HEK293T (cell line): ENCODE measurements at regions not wholly inside any gene's neighbourhood (a gene's known extent, or its start where the extent isn't known, plus 50 kb on each side); places are given as distances from the start of the nearest gene placed in this dataset.

Experiments used
- FOXA1 ChIP-seq: fragments of 450-650 bp; IDR thresholded peaks from 2 replicates; pipeline ENCODE4 v1.6.1; 2016; ENCODE audit warnings: mild to moderate bottlenecking
- FOXK2 ChIP-seq: fragments of 450-650 bp; IDR thresholded peaks from 2 replicates; pipeline ENCODE4 v1.6.1; 2016; ENCODE audit warnings: mild to moderate bottlenecking
- PKNOX1 ChIP-seq: fragments of 450-650 bp; IDR thresholded peaks from 2 replicates; pipeline ENCODE4 v1.6.1; 2016

- TF ChIP-seq PKNOX1 (no peak), FOXA1 (no peak), FOXK2 (no peak)
Observed at GRCh38 chr6:148235446-148235845, 107.2 kb upstream of the SASH1 start.
